Gastrocnemius medialis (tissue), 4 donors: ENCODE measurements at regions not wholly inside any gene's neighbourhood (a gene's known extent, or its start where the extent isn't known, plus 50 kb on each side); places are given as distances from the start of the nearest gene placed in this dataset.

Experiments used
- CTCF ChIP-seq, 5 experiments: fragments of 450-650 bp in 3 of 5; fragments of 200-600 bp in 2 of 5; sonication (generic) in 2 of 5; IDR thresholded peaks in 4 of 5; conservative IDR thresholded peaks in 1 of 5; 1 replicate in 4 of 5; 2 replicates in 1 of 5; pipeline ENCODE4 v1.5.1; 2016 to 2019; ENCODE audit warnings: antibody characterized with exemption in 5 of 5, mild to moderate bottlenecking in 3 of 5, moderate library complexity in 3 of 5
- POLR2A ChIP-seq, 2 donors: fragments of 450-650 bp; IDR thresholded peaks; one replicate each; pipeline ENCODE4 v1.6.1; 2017; ENCODE audit warnings: antibody characterized with exemption in 2 of 2, mild to moderate bottlenecking in 2 of 2, moderate library complexity in 2 of 2

DNA sequence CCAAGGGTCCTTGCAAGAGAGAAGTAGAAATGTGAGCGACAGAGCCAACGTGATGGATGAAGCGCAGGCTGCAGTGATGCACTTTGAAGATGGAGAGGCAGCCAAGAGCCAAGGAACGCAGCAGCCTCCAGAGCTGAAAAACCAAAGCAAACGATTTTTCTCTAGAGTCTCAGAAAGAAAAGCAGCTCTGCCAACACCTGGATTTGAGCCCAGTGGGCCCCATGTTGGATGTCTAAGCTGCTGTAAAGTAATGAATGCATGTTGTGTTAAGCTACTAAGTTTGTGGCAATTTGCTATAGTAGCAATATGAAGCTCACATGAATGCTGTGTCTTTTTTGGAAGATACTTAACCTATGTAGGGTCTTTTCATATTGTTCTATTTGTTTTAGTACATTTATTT lies 894.3 kb downstream of the EFNB2 start:
- TF ChIP-seq POLR2A (IDR thresholded peaks at IDR 0.05): no peak
- TF ChIP-seq CTCF (IDR thresholded peaks at IDR 0.05 in 4 of 5, conservative IDR thresholded peaks at IDR 0.05 in 1 of 5): no peak
